ENCODE measurements at regions not wholly inside any gene's neighbourhood (a gene's known extent, or its start where the extent isn't known, plus 50 kb on each side); places are given as distances from the start of the nearest gene placed in this dataset.

DNA sequence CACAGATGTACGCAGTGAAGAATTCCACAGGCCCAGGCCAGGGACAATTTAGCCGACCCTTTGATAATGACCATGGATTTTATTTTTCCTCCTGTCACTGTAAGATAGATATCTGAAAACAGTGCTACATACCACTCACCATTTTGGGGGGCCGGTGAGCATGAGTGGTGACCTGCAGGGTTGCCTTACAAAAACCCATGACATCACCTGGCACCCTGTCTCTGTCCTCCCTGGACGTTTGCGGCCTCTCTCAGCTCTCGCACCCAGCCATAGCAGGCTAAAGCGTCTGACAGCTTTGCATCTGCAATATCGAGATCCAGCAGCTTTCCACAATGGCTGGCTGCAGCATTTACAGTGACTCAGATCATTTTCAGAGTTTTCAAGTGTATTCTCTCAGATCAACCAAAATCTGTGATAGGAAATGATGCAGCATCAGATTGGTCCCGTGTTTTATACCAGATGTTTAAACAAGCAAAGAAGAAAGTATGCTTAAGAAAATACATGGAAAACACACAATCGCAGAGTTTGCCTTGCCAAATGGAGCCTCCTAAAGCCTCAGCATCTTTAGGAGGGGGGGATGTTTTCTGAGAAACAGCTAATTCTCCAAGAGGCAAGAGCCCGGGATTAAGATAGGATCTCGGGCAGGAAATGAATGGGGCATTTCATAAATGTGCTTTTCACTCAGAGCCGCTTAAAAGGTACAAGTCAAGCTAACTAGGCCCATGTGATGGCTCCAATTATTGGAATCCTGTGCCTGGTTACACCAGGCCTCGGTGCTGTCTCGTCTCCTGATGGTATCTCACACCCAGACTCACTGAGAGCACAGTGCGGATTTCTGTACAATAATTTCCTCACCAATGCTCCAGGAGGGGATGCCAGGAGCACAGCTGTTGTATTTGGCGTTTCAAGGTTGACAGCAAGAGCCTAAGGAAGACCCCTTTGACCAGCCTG lies 257.3 kb downstream of the XXYLT1 start (continued):
- TF ChIP-seq, protein P1, sequence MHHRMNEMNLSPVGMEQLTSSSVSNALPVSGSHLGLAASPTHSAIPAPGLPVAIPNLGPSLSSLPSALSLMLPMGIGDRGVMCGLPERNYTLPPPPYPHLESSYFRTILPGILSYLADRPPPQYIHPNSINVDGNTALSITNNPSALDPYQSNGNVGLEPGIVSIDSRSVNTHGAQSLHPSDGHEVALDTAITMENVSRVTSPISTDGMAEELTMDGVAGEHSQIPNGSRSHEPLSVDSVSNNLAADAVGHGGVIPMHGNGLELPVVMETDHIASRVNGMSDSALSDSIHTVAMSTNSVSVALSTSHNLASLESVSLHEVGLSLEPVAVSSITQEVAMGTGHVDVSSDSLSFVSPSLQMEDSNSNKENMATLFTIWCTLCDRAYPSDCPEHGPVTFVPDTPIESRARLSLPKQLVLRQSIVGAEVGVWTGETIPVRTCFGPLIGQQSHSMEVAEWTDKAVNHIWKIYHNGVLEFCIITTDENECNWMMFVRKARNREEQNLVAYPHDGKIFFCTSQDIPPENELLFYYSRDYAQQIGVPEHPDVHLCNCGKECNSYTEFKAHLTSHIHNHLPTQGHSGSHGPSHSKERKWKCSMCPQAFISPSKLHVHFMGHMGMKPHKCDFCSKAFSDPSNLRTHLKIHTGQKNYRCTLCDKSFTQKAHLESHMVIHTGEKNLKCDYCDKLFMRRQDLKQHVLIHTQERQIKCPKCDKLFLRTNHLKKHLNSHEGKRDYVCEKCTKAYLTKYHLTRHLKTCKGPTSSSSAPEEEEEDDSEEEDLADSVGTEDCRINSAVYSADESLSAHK (tag by site-specific recombination; IDR thresholded peaks at IDR 0.05), result no peak
- no peak for TF ChIP-seq ZNF76 (tag by site-specific recombination; IDR thresholded peaks at IDR 0.05; ENCODE audit: borderline replicate concordance, low read depth)

DNA sequence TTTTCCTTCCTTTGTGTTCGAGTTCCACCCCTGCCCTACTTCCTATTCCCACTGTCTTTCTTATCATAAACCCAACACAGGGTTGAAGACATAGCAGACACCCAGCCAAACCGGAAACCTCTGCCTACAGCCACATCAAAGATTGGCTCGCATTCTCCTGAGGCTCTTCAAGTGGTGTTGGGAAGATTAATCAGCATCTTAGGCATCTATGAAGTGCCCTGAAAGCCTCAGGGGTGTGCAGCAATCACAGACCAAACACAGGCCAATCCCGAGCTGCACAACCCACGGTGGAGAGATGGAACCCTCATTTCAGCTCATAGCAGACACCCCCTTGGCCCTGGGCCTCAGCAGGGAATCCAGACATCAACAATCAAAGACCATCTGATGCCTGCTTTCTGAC lies 255.9 kb downstream of the XXYLT1 start:
- H3K4me1 ChIP-seq (ENCODE audit: control insufficient read depth, insufficient read depth, low read length), result no peaks in the 10 kb centered on the region
- H3K9me3 ChIP-seq (ENCODE audit: control insufficient read depth, insufficient read depth, low read depth, low read length), result no peaks in the 10 kb centered on the region
- no peaks in the 10 kb centered on the region for H3K36me3 ChIP-seq (ENCODE audit: control insufficient read depth in 2 of 2, insufficient read depth in 1 of 2, low read length in 2 of 2)
- no peak overlapping the region for H3K27ac ChIP-seq (ENCODE audit: extremely low read depth, low read depth, low read length)
- POLR2A ChIA-PET, result no interaction called here
- CTCF ChIA-PET, result no interaction called here
- no peak overlapping the region for H3K4me3 ChIP-seq (ENCODE audit: low read depth, low read length)
- TF ChIP-seq, protein P2, sequence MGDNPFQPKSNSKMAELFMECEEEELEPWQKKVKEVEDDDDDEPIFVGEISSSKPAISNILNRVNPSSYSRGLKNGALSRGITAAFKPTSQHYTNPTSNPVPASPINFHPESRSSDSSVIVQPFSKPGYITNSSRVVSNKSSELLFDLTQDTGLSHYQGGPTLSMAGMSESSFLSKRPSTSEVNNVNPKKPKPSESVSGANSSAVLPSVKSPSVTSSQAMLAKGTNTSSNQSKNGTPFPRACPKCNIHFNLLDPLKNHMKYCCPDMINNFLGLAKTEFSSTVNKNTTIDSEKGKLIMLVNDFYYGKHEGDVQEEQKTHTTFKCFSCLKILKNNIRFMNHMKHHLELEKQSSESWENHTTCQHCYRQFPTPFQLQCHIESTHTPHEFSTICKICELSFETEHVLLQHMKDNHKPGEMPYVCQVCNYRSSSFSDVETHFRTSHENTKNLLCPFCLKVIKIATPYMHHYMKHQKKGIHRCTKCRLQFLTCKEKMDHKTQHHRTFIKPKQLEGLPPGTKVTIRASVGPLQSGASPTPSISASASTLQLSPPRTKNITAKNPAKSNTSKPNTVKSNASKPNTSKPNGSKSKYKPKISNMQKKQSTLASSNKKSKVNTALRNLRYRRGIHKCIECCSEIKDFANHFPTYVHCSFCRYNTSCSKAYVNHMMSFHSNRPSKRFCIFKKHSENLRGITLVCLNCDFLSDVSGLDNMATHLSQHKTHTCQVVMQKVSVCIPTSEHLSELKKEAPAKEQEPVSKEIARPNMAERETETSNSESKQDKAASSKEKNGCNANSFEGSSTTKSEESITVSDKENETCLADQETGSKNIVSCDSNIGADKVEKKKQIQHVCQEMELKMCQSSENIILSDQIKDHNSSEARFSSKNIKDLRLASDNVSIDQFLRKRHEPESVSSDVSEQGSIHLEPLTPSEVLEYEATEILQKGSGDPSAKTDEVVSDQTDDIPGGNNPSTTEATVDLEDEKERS (tag by site-specific recombination; IDR thresholded peaks at IDR 0.05), result no peak
- TF ChIP-seq YY2 (tag by site-specific recombination; IDR thresholded peaks at IDR 0.05) (no peak), ZBTB17 (tag by site-specific recombination; IDR thresholded peaks at IDR 0.05) (peak; percentile 59), ZNF112 (tag by site-specific recombination; IDR thresholded peaks at IDR 0.05) (no peak), ZNF747 (tag by site-specific recombination; IDR thresholded peaks at IDR 0.05) (no peak), ZNF837 (tag by site-specific recombination; IDR thresholded peaks at IDR 0.05) (no peak)
- TF ChIP-seq, protein P3, sequence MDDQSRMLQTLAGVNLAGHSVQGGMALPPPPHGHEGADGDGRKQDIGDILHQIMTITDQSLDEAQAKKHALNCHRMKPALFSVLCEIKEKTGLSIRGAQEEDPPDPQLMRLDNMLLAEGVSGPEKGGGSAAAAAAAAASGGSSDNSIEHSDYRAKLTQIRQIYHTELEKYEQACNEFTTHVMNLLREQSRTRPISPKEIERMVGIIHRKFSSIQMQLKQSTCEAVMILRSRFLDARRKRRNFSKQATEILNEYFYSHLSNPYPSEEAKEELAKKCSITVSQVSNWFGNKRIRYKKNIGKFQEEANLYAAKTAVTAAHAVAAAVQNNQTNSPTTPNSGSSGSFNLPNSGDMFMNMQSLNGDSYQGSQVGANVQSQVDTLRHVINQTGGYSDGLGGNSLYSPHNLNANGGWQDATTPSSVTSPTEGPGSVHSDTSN (CRISPR knock-in tag; IDR thresholded peaks at IDR 0.05), result no peak

DNA sequence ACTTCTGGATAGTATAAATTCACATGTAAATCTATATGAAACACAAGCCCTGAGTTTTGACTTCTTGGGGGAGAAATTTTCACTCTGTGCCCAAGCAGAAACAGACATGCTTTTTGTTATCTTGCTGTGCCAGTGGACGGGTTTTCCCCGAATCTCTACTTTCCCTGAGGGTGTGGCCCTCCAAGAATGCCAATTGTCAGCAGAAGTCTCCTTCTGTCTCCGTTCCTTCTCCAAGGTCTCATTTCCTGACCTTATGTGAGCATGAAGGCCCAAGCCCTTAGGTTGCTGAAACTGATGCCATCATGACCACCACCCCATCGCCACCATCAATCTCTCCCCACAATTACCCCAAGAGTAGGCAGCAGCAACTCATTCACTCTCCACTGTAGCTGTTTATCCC lies 253.8 kb downstream of the XXYLT1 start:
- ChIA-PET CTCF (no interaction called here), POLR2A (no interaction called here)
- H3K36me3 ChIP-seq (ENCODE audit: control insufficient read depth in 2 of 2, insufficient read depth in 1 of 2, low read length in 2 of 2), result no peaks in the 10 kb centered on the region
- no peaks in the 10 kb centered on the region for H3K4me1 ChIP-seq (ENCODE audit: control insufficient read depth, insufficient read depth, low read length)
- no peaks in the 10 kb centered on the region for H3K9me3 ChIP-seq (ENCODE audit: control insufficient read depth, insufficient read depth, low read depth, low read length)
- H3K4me3 ChIP-seq (ENCODE audit: low read depth, low read length), result no peak overlapping the region
- no peak overlapping the region for H3K27ac ChIP-seq (ENCODE audit: extremely low read depth, low read depth, low read length)
- TF ChIP-seq, protein P1 (tag by site-specific recombination; IDR thresholded peaks at IDR 0.05), result no peak
- TF ChIP-seq ZNF311 (tag by site-specific recombination; IDR thresholded peaks at IDR 0.05; ENCODE audit: borderline replicate concordance) (no peak), ZNF596 (tag by site-specific recombination; IDR thresholded peaks at IDR 0.05) (no peak), ZNF510 (tag by site-specific recombination; IDR thresholded peaks at IDR 0.05; ENCODE audit: insufficient replicate concordance) (no peak), ZNF571 (tag by site-specific recombination; IDR thresholded peaks at IDR 0.05) (no peak), ZFP69B (tag by site-specific recombination; IDR thresholded peaks at IDR 0.05) (no peak), ZNF37A (tag by site-specific recombination; IDR thresholded peaks at IDR 0.05) (no peak), TRIM28 (IDR thresholded peaks at IDR 0.05; ENCODE audit: borderline replicate concordance, low read length) (no peak), ZNF266 (tag by site-specific recombination; IDR thresholded peaks at IDR 0.05; ENCODE audit: low read depth) (no peak), PRDM1 (tag by site-specific recombination; IDR thresholded peaks at IDR 0.05) (no peak)
- TF ChIP-seq, protein P4, sequence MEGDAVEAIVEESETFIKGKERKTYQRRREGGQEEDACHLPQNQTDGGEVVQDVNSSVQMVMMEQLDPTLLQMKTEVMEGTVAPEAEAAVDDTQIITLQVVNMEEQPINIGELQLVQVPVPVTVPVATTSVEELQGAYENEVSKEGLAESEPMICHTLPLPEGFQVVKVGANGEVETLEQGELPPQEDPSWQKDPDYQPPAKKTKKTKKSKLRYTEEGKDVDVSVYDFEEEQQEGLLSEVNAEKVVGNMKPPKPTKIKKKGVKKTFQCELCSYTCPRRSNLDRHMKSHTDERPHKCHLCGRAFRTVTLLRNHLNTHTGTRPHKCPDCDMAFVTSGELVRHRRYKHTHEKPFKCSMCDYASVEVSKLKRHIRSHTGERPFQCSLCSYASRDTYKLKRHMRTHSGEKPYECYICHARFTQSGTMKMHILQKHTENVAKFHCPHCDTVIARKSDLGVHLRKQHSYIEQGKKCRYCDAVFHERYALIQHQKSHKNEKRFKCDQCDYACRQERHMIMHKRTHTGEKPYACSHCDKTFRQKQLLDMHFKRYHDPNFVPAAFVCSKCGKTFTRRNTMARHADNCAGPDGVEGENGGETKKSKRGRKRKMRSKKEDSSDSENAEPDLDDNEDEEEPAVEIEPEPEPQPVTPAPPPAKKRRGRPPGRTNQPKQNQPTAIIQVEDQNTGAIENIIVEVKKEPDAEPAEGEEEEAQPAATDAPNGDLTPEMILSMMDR (tag by site-specific recombination; IDR thresholded peaks at IDR 0.05), result no peak
- TF ChIP-seq, protein P5, sequence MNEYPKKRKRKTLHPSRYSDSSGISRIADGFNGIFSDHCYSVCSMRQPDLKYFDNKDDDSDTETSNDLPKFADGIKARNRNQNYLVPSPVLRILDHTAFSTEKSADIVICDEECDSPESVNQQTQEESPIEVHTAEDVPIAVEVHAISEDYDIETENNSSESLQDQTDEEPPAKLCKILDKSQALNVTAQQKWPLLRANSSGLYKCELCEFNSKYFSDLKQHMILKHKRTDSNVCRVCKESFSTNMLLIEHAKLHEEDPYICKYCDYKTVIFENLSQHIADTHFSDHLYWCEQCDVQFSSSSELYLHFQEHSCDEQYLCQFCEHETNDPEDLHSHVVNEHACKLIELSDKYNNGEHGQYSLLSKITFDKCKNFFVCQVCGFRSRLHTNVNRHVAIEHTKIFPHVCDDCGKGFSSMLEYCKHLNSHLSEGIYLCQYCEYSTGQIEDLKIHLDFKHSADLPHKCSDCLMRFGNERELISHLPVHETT (tag by site-specific recombination; IDR thresholded peaks at IDR 0.05), result no peak
